ENCODE measurements at regions not wholly inside any gene's neighbourhood (a gene's known extent, or its start where the extent isn't known, plus 50 kb on each side); places are given as distances from the start of the nearest gene placed in this dataset.
A peak's percentile ranks its signal among the peaks of the same experiment; 100 is the strongest.

DNA sequence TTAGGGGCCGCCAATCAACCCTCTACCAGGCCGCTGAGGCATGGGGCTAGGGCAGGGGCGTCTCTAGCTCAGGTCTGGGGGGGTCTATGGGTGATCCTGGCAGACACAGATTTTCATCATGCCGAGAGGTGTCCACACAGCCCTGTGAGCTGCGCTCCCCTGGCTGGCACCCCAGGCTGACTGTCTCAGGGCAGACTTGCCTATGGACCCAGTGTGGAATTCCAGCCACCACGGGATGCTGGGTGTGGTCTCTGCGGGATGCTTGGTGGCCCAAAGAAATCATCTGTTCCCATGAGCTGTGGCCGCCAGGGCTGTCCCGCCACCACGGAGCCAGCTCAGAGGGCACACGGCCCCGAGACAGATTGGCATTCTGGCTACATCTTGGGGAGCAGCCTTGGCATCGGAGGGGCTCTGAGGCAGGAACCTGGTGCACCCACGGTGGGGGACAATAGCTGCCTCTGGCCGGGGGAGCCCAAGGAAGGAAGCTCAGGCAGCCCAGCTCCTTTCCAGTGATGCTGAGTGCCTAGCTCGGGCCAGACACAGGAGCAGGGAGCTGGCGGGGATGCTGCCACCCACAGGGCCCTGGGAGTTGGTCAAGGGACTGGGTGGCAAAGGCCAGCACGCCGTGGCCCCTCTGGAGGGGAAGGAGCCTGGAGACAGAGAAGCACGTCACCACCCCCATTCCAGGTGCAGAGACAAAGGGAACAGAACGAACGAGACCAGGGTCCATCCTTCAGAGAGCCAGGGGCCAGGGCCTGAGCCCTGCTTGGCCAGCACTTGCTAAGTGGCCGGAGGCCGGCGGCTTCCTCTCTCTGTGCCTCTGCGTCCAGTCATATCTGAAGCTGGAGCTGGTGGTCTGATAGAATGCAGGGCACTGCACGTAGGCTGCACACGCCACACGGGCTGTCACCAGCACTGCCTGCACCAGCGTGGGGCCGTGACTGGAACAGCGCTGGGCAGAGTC is 64.4 kb upstream of the FGF3 start:
- DNase-seq (no peak), ATAC-seq (no peak)
- intact Hi-C loops (cut with DNase I) = no loop called here

GRCh38 chr11:69884286-69884685 is 65.1 kb upstream of the FGF3 start:
- ATAC-seq = no peak
- no peak for DNase-seq
- intact Hi-C loops (cut with DNase I) = no loop called here

DNA sequence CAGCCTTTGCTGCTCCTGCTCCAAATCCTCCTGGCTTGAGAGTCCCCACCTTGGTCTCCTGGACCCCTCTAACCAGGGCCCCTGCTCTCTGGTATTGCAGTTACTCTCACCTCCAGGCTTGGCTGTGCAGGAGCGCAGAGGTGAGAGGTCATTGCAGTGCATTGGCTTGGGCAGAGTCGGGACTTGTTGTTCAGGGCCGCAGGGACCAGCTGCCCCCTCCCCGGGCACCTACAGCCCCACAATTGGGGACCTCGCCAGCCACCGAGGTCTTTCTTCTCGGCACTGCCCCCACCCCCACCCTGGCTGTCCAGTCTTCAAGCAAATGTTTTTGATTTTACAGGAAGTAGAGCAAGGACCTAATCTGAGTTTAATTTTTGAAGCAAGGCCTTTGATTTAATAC is 65.5 kb upstream of the FGF3 start:
- no peak for ATAC-seq
- DNase-seq = no peak
- intact Hi-C loops (cut with DNase I) = loop anchor here in 1 of 2 donors (5.0 kb wide), 1 partner anchor 177 kb away; no protein-coding TSS in a partner anchor

DNA sequence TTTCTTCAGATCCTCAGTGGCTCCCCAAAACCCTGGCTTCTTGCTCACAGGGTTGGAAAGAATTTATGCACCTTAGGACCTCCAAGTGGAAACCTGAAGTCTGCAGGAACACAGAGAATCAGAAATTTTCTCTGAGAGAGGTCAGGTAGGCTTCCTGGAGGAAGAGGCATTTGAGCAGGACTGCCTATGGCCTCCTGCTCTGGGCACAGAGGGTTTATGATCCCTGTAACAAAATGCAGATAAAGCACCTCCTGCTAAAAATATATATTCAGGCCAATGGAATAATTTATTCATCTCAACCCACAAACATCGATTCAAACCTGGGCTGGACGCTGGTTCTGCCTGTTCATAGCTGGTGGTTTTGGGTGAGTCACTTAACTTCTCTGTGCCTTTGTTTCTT is 68.1 kb upstream of the FGF3 start:
- DNase-seq = no peak
- ATAC-seq = no peak
- intact Hi-C loops (cut with DNase I) = loop anchor here in 1 of 2 donors (5.0 kb wide), 1 partner anchor 180 kb away; no protein-coding TSS in a partner anchor

DNA sequence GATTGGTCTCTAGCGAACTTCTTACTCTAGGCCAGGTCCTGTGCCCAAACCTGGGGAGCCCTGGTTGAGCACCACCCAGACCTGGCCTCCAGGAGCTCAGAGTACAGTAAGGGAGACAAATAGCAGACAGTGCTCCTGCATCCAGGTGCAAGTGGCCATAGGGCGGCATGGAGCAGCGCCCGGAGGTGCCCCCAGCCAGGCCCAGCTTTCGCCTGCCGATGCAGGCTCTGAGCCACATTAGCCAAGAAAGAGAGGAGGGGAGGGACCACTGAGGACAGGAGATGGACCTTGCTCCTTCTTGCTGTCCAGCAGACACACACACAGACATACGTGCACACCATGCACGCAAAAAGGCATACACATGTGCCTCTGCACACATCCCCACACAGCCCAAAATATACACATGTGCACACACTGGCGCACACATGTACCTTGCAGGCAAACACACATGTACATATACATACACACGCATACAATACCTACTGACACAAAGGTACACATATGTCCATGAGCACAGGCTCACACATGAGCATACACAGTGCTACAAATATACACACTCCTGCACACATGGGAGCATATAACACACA is 68.7 kb upstream of the FGF3 start:
- intact Hi-C loops (cut with DNase I) = loop anchor here in 1 of 2 donors (2.0 to 5.0 kb wide), 2 partner anchors 181 to 201 kb away; no protein-coding TSS in a partner anchor
- no peak for DNase-seq
- ATAC-seq = no peak

DNA sequence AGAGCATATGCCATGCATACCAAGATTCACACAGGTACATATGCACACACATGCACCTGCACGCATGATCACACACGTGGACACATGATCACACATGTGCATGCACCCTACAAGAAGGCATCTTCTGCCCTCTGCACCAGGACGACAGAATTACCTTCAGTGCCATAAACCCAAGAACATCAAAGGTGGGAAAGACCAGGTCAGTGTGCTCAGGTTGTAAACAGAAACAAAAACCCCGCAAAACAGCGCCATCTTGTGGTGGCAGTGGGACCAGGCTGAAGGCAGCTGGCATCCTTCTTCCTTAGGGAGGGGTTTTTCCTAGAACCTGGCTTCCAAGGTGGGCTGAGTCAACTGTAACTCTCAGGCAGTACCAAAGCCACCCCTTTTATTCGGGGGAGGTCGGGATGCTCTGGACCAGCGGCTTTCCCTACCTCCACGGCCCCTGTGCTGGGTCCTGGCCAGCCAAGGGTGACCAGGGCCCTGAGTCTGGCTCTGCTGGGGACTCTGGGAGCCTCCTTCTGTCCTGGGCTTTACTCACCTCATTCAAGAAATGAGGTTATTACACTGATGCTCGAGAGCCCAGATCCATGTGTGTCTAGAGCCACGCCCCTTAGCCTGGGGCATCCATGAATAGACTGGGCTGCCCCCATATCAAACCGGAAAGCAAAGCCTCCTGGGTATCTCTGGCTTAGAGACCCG is 69.4 kb upstream of the FGF3 start:
- intact Hi-C loops (cut with DNase I) = loop anchor here in 1 of 2 donors (2.0 to 5.0 kb wide), 2 partner anchors 181 to 202 kb away; no protein-coding TSS in a partner anchor
- peak; percentile 61 for DNase-seq
- ATAC-seq = peak; percentile 57 to 65

DNA sequence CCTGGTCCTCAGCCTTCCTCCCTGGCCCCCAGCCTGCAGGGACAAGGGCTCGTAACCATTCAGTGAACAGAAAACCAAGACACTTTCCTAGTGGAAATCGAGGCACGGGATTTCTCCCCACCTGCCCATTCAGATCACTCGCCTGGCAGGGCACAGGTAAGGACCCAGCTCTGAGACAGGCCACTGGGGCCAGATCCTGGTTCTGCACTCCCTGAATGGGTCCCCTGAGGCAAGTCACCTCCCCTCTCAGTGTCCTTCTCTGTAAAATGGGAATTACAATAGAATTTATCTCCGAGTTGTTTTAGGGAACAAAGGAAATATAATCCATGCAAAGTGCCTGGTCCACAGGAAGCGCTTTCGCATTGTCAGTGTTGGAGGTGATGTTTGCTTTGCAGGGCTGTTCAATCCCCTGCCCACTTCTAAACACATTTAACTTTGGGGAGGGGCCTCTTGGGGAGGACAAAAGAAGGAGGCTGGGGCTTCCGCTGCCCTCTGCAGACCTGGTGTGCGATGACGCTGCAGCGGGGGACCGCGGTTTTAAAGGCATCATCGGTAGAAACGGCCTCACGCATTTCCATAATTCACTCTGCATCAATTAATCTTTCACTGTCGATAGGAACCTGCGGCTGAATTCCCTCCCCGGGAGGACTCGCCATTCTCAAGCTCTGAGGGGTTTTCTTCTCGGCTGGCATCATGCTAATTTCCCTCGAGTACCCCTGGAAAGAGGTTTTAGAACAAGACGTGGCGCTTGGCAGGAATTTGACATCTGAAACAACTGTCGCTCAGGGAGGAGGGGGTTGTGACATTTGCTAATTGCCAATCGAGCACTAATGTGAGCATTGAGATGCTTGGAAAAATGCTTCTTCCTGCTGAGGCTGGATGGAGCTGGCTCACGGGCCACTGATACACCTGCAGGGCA is 70.4 kb upstream of the FGF3 start:
- intact Hi-C loops (cut with DNase I) = loop anchor here (2.0 to 5.0 kb wide), 3 partner anchors 182 to 203 kb away; no protein-coding TSS in a partner anchor
- no peak for ATAC-seq
- no peak for DNase-seq

- intact Hi-C loops (cut with DNase I) = loop anchor here in 1 of 2 donors (5.0 kb wide), 1 partner anchor 203 kb away; no protein-coding TSS in a partner anchor
- no peak for ATAC-seq
- DNase-seq = no peak
Observed at GRCh38 chr11:69890476-69890875, 71.3 kb upstream of the FGF3 start.

DNA sequence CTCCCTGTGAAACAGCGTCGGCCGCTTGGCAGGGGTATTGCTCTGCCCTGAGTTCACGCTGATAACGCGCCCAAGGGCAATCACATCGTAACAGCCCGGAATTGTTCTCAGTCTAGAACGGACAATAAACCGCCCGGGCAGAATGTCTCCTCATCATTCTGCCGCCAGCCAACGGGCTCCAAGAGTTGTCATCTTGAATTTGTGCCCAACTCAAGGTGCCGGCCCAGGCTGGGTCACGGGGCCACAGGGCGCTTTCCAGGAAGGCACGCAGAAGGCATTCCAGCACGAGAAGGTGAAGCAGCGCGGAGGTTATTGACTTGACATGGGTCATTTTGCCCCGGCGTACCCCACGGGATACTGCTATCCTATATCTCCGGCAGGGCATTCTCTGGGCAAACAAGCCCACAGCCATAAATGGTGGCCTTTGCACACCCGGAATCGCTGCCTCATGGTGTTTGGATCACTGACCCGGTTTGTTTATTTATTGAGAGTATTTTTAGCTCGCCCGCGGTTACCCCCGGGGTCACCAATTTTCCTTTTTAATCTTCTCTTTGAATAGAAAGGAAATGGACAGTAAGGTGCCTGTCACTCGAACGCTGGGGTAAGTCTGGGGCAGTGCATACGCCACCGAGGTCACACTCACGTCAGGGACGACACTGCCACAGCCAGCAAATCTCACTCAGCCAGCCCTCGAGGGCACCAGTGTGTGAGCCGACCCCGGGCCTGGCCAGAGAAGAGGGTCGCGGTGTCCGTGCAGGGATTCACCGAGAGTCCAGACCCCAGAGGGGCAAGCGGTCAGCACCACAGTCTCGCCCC is 72.4 kb upstream of the FGF3 start:
- ATAC-seq = peak in 1 of 2 donors; percentile 21
- DNase-seq = no peak
- intact Hi-C loops (cut with DNase I) = loop anchor here in 1 of 2 donors (5.0 kb wide), 1 partner anchor 204 kb away; no protein-coding TSS in a partner anchor

- ATAC-seq (no peak), DNase-seq (peak; percentile 7)
- intact Hi-C loops (cut with DNase I) = loop anchor here in 1 of 2 donors (5.0 kb wide), 1 partner anchor 205 kb away; no protein-coding TSS in a partner anchor
Observed at GRCh38 chr11:69892237-69892985, 73.2 kb upstream of the FGF3 start.

- DNase-seq (peak; percentile 13), ATAC-seq (no peak)
- intact Hi-C loops (cut with DNase I) = loop anchor here in 1 of 2 donors (5.0 kb wide), 1 partner anchor 206 kb away; no protein-coding TSS in a partner anchor
Observed at GRCh38 chr11:69892986-69893555, 73.9 kb upstream of the FGF3 start.

GRCh38 chr11:69893631-69894030 is 74.4 kb upstream of the FGF3 start:
- ATAC-seq (no peak), DNase-seq (no peak)
- intact Hi-C loops (cut with DNase I) = loop anchor here in 1 of 2 donors (5.0 kb wide), 1 partner anchor 206 kb away; no protein-coding TSS in a partner anchor

- ATAC-seq (no peak), DNase-seq (no peak)
- intact Hi-C loops (cut with DNase I) = loop anchor here in 1 of 2 donors (5.0 kb wide), 1 partner anchor 207 kb away; no protein-coding TSS in a partner anchor
Observed at GRCh38 chr11:69894181-69894611, 75.0 kb upstream of the FGF3 start.

GRCh38 chr11:69894648-69895047 is 75.4 kb upstream of the FGF3 start:
- intact Hi-C loops (cut with DNase I) = loop anchor here in 1 of 2 donors (5.0 kb wide), 1 partner anchor 207 kb away; no protein-coding TSS in a partner anchor
- DNase-seq (no peak), ATAC-seq (no peak)

DNA sequence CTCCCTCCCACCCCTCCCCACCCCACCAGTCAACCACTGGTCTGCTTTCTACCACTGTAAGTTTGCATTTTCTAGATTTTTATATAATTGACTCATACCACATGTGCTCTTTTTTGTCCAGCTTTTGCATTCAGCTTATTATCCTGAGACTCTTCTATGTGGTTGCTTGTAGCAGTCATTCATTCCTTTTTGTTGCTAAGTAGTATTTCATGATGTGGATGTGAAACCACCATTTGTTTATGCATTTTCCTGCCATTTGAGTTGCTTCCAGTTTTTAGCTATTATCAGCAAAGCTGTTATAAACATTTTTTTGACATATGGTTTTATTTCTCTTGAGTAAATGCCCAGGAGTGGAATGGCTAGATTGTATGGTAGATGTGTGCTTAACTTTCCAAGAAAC is 77.0 kb upstream of the FGF3 start:
- ATAC-seq = no peak
- DNase-seq = no peak
- intact Hi-C loops (cut with DNase I) = no loop called here

GRCh38 chr11:69898123-69898522 is 78.9 kb upstream of the FGF3 start:
- no peak for DNase-seq
- intact Hi-C loops (cut with DNase I) = no loop called here
- no peak for ATAC-seq

Measured in left cardiac atrium (tissue), 4 donors.